GM12872 (cell line): ENCODE measurements at regions not wholly inside any gene's neighbourhood (a gene's known extent, or its start where the extent isn't known, plus 50 kb on each side); places are given as distances from the start of the nearest gene placed in this dataset.

Experiments used
- CTCF ChIP-seq: IDR thresholded peaks from 3 replicates; pipeline ENCODE4 v1.5.1; 2011; ENCODE audit warnings: low read depth, mild to moderate bottlenecking, low read length, moderate library complexity; ENCODE audit not compliant: insufficient read depth

- no peak for TF ChIP-seq CTCF
Measured at GRCh38 chr22:34669001-34669400, 397.0 kb upstream of the ISX start.

- no peak for TF ChIP-seq CTCF
Measured at GRCh38 chr22:34687116-34687515, 378.8 kb upstream of the ISX start.

- no peak for TF ChIP-seq CTCF
Measured at GRCh38 chr22:34688825-34689224, 377.1 kb upstream of the ISX start.

GRCh38 chr22:34696557-34696956, 369.4 kb upstream of the ISX start:
- no peak for TF ChIP-seq CTCF

- no peak for TF ChIP-seq CTCF
Measured at GRCh38 chr22:34702279-34702678, 363.7 kb upstream of the ISX start.

- no peak for TF ChIP-seq CTCF
Measured at GRCh38 chr22:34709641-34710040, 356.3 kb upstream of the ISX start.

GRCh38 chr22:34722901-34723300, 343.1 kb upstream of the ISX start:
- no peak for TF ChIP-seq CTCF

GRCh38 chr22:34736081-34736480, 329.9 kb upstream of the ISX start:
- TF ChIP-seq CTCF, result no peak
